ENCODE measurements at regions not wholly inside any gene's neighbourhood (a gene's known extent, or its start where the extent isn't known, plus 50 kb on each side); places are given as distances from the start of the nearest gene placed in this dataset.

GRCh38 chr18:73653827-73654226, 493.8 kb downstream of the FBXO15 start:
- Mint-ChIP-seq H3K36me3 (no peaks in the 10 kb centered on the region), H3K27me3 (ENCODE audit: low read depth in 2 of 2) (no peaks in the 10 kb centered on the region), H3K4me3 (no peak overlapping the region), H3K9me3 (peaks cover 5 to 6% of the 10 kb centered on the region in 2 donors), H3K27ac (no peak overlapping the region), H3K4me1 (no peaks in the 10 kb centered on the region)
- no peak for TF ChIP-seq CTCF (IDR thresholded peaks at IDR 0.05)
- ATAC-seq (no peak), DNase-seq (no peak)
- no peaks in the 10 kb centered on the region for H3K4me1 ChIP-seq (ENCODE audit: control insufficient read depth, insufficient read depth, low read length)
- H3K27ac ChIP-seq (ENCODE audit: low read length): no peak overlapping the region
- 92% methylated on average over 1 of the region's 4 CpGs for WGBS (ENCODE audit: insufficient coverage)
- H3K36me3 ChIP-seq (ENCODE audit: control insufficient read depth, insufficient read depth, low read length): no peaks in the 10 kb centered on the region
- no peaks in the 10 kb centered on the region for H3K27me3 ChIP-seq (ENCODE audit: control insufficient read depth, insufficient read depth, low read length)
- intact Hi-C loops (cut with micrococcal nuclease): no loop called here
- H3K9me3 ChIP-seq (ENCODE audit: control insufficient read depth, insufficient read depth, low read length): no peaks in the 10 kb centered on the region
- no peak overlapping the region for H3K4me3 ChIP-seq (ENCODE audit: low read length)

- no peaks in the 10 kb centered on the region for H3K36me3 ChIP-seq (ENCODE audit: control insufficient read depth, insufficient read depth, low read length)
- Mint-ChIP-seq H3K4me3 (no peak overlapping the region), H3K27me3 (ENCODE audit: low read depth in 2 of 2) (no peaks in the 10 kb centered on the region), H3K4me1 (no peaks in the 10 kb centered on the region), H3K36me3 (no peaks in the 10 kb centered on the region), H3K9me3 (peaks cover 4 to 5% of the 10 kb centered on the region in 2 donors), H3K27ac (no peak overlapping the region)
- no peak overlapping the region for H3K4me3 ChIP-seq (ENCODE audit: low read length)
- no peak for DNase-seq
- no peak for ATAC-seq
- intact Hi-C loops (cut with micrococcal nuclease): no loop called here
- no peak overlapping the region for H3K27ac ChIP-seq (ENCODE audit: low read length)
- no peaks in the 10 kb centered on the region for H3K27me3 ChIP-seq (ENCODE audit: control insufficient read depth, insufficient read depth, low read length)
- no peaks in the 10 kb centered on the region for H3K9me3 ChIP-seq (ENCODE audit: control insufficient read depth, insufficient read depth, low read length)
- no peak for TF ChIP-seq CTCF (IDR thresholded peaks at IDR 0.05)
- no peaks in the 10 kb centered on the region for H3K4me1 ChIP-seq (ENCODE audit: control insufficient read depth, insufficient read depth, low read length)
- 79% methylated on average over 2 of the region's 3 CpGs for WGBS (ENCODE audit: insufficient coverage)
These were observed 494.4 kb downstream of the FBXO15 start for GRCh38 chr18:73653251-73653650.

GRCh38 chr18:73647391-73647790, 500.2 kb downstream of the FBXO15 start:
- ATAC-seq (no peak), DNase-seq (no peak)
- no peak overlapping the region for H3K27ac Mint-ChIP-seq
- no peak overlapping the region for H3K27ac ChIP-seq (ENCODE audit: low read length)
- no peaks in the 10 kb centered on the region for H3K27me3 ChIP-seq (ENCODE audit: control insufficient read depth, insufficient read depth, low read length)
- H3K4me1 ChIP-seq (ENCODE audit: control insufficient read depth, insufficient read depth, low read length): no peaks in the 10 kb centered on the region
- TF ChIP-seq CTCF (IDR thresholded peaks at IDR 0.05): no peak
- no peaks in the 10 kb centered on the region for H3K9me3 ChIP-seq (ENCODE audit: control insufficient read depth, insufficient read depth, low read length)
- no peaks in the 10 kb centered on the region for H3K27me3 Mint-ChIP-seq (ENCODE audit: low read depth in 2 of 2)
- WGBS (ENCODE audit: insufficient coverage): 86% methylated on average over 5 of the region's 5 CpGs
- H3K4me3 Mint-ChIP-seq: no peak overlapping the region
- peaks cover 7% of the 10 kb centered on the region in 2 donors for H3K9me3 Mint-ChIP-seq
- H3K4me1 Mint-ChIP-seq: no peaks in the 10 kb centered on the region
- no peaks in the 10 kb centered on the region for H3K36me3 ChIP-seq (ENCODE audit: control insufficient read depth, insufficient read depth, low read length)
- H3K4me3 ChIP-seq (ENCODE audit: low read length): no peak overlapping the region
- intact Hi-C loops (cut with micrococcal nuclease): no loop called here
- no peaks in the 10 kb centered on the region for H3K36me3 Mint-ChIP-seq

- intact Hi-C loops (cut with micrococcal nuclease): no loop called here
- H3K9me3 Mint-ChIP-seq: peaks cover 7% of the 10 kb centered on the region in 2 donors
- no peaks in the 10 kb centered on the region for H3K27me3 Mint-ChIP-seq (ENCODE audit: low read depth in 2 of 2)
- H3K36me3 ChIP-seq (ENCODE audit: control insufficient read depth, insufficient read depth, low read length): no peaks in the 10 kb centered on the region
- 66% methylated on average over 3 of the region's 3 CpGs for WGBS (ENCODE audit: insufficient coverage)
- no peak overlapping the region for H3K4me3 ChIP-seq (ENCODE audit: low read length)
- no peaks in the 10 kb centered on the region for H3K36me3 Mint-ChIP-seq
- H3K27ac ChIP-seq (ENCODE audit: low read length): no peak overlapping the region
- no peak overlapping the region for H3K4me3 Mint-ChIP-seq
- H3K4me1 ChIP-seq (ENCODE audit: control insufficient read depth, insufficient read depth, low read length): no peaks in the 10 kb centered on the region
- TF ChIP-seq CTCF (IDR thresholded peaks at IDR 0.05): no peak
- H3K4me1 Mint-ChIP-seq: no peaks in the 10 kb centered on the region
- H3K9me3 ChIP-seq (ENCODE audit: control insufficient read depth, insufficient read depth, low read length): no peaks in the 10 kb centered on the region
- no peak for ATAC-seq
- H3K27ac Mint-ChIP-seq: no peak overlapping the region
- DNase-seq: no peak
- no peaks in the 10 kb centered on the region for H3K27me3 ChIP-seq (ENCODE audit: control insufficient read depth, insufficient read depth, low read length)
These were observed 500.9 kb downstream of the FBXO15 start for GRCh38 chr18:73646772-73647171.
